CD4-positive, alpha-beta T cell treated with Interleukin-6 at 100 ng/mL for 8 hours (primary cell): ENCODE measurements at regions not wholly inside any gene's neighbourhood (a gene's known extent, or its start where the extent isn't known, plus 50 kb on each side); places are given as distances from the start of the nearest gene placed in this dataset.
"Not testable (repeated sequence)": the region's sequence is repeated elsewhere in the genome, so short reads cannot be mapped to it uniquely, and the experiment has no call there.

Source experiments
- DNase-seq: peaks from one replicate; pipeline ENCODE4 v3.0.0-alpha.2; 2020; ENCODE audit warnings: mixed read lengths, low spot score

- no peak for DNase-seq
Measured at GRCh38 chr5:96528826-96529474, 95.9 kb upstream of the PCSK1 start.

- DNase-seq: no peak
Measured at GRCh38 chr5:96529559-96529958, 96.5 kb upstream of the PCSK1 start.

- DNase-seq: no peak
Measured at GRCh38 chr5:96530901-96531300, 97.9 kb upstream of the PCSK1 start.

GRCh38 chr5:96533371-96533770, 100.3 kb upstream of the PCSK1 start:
- no peak for DNase-seq

- peak; percentile 66 for DNase-seq
Measured at GRCh38 chr5:96537386-96537785, 104.3 kb upstream of the PCSK1 start.

- peak; percentile 30 for DNase-seq
Measured at GRCh38 chr5:96538808-96539250, 105.8 kb upstream of the PCSK1 start.

GRCh38 chr5:96546120-96546519, 113.1 kb upstream of the PCSK1 start:
- no peak for DNase-seq

GRCh38 chr5:96547486-96547885, 114.4 kb upstream of the PCSK1 start:
- DNase-seq: no peak

GRCh38 chr5:96548905-96549304, 113.3 kb upstream of the CAST start:
- DNase-seq: no peak

GRCh38 chr5:96560857-96561256, 101.3 kb upstream of the CAST start:
- not testable (repeated sequence) for DNase-seq

GRCh38 chr5:96562614-96563013, 99.6 kb upstream of the CAST start:
- DNase-seq: no peak

- no peak for DNase-seq
Measured at GRCh38 chr5:96563816-96564215, 98.4 kb upstream of the CAST start.

- DNase-seq: no peak
Measured at GRCh38 chr5:96565582-96566265, 96.5 kb upstream of the CAST start.

- DNase-seq: no peak
Measured at GRCh38 chr5:96566833-96567587, 95.2 kb upstream of the CAST start.

GRCh38 chr5:96569332-96569731, 92.8 kb upstream of the CAST start:
- no peak for DNase-seq

- DNase-seq: no peak
Measured at GRCh38 chr5:96569770-96570169, 92.4 kb upstream of the CAST start.

- no peak for DNase-seq
Measured at GRCh38 chr5:96572864-96573512, 89.2 kb upstream of the CAST start.

- DNase-seq: no peak
Measured at GRCh38 chr5:96573513-96573894, 88.7 kb upstream of the CAST start.

GRCh38 chr5:96576876-96577275, 85.3 kb upstream of the CAST start:
- DNase-seq: no peak

- DNase-seq: no peak
Measured at GRCh38 chr5:96577909-96578308, 84.3 kb upstream of the CAST start.

GRCh38 chr5:96579711-96580110, 82.5 kb upstream of the CAST start:
- no peak for DNase-seq

- no peak for DNase-seq
Measured at GRCh38 chr5:96582343-96582742, 79.8 kb upstream of the CAST start.

GRCh38 chr5:96584712-96585111, 77.5 kb upstream of the CAST start:
- DNase-seq: no peak
